Mesothelial cell of epicardium (in vitro differentiated cells): ENCODE measurements at regions not wholly inside any gene's neighbourhood (a gene's known extent, or its start where the extent isn't known, plus 50 kb on each side); places are given as distances from the start of the nearest gene placed in this dataset.

Experiments
- DNase-seq, 2 experiments: peaks; one replicate each; pipeline ENCODE4 v3.0.0; 2021; ENCODE audit warnings: low spot score in 2 of 2; ENCODE audit not compliant: unreplicated experiment in 2 of 2
- H3K27ac Mint-ChIP-seq: 2 replicates; pipeline ENCODE4 v1.8.0; 2021; ENCODE audit warnings: mixed read lengths
- H3K27me3 Mint-ChIP-seq: 2 replicates; pipeline ENCODE4 v1.8.0; 2021; ENCODE audit warnings: low read depth, mixed read lengths
- H3K36me3 Mint-ChIP-seq: 2 replicates; pipeline ENCODE4 v1.8.0; 2021; ENCODE audit warnings: mixed read lengths
- H3K4me1 Mint-ChIP-seq: 2 replicates; pipeline ENCODE4 v1.8.0; 2021; ENCODE audit warnings: mixed read lengths
- H3K4me3 Mint-ChIP-seq: 2 replicates; pipeline ENCODE4 v1.8.0; 2021; ENCODE audit warnings: mild to moderate bottlenecking, moderate library complexity, mixed read lengths
- H3K9me3 Mint-ChIP-seq: 2 replicates; pipeline ENCODE4 v1.8.0; 2021; ENCODE audit warnings: mixed read lengths
- CTCF ChIP-seq: fragments of 200-600 bp; sonication (generic); IDR thresholded peaks from one replicate; pipeline ENCODE4 v1.5.0; 2021; ENCODE audit warnings: antibody characterized with exemption; ENCODE audit not compliant: unreplicated experiment

DNA sequence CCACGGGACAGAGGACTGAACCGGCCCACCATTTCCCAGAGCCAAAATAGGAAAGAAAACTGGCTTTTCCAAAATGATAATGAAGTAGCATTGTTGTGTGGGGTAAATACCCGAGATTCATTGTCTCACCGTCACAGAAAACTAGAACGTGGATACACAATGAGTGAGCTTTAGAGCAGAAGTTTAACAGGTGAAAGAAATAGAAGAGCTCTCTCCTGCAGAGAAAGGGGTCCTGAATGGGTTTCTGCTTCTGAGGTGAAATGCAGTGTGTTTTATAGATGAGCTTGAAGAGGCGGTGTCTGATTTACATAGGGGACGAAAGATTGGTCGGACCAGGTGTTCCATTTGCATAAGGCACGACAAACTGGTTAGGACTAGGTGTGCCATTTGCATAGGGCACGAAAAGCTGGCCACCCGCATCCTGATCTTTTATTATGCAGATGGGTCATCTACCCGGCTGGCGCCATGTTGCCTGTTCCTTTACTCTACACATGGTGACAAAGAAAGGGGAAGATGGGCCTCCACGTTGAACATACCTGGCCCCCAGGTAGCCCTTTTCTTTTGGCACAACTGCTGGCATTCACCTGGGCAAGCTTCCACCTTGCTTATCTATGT is 118.1 kb downstream of the ATXN3L start:
- no peaks in the 10 kb centered on the region for H3K36me3 Mint-ChIP-seq
- peaks cover 36% of the 10 kb centered on the region for H3K9me3 Mint-ChIP-seq
- peaks cover 65% of the 10 kb centered on the region for H3K4me1 Mint-ChIP-seq
- DNase-seq: no peak
- H3K4me3 Mint-ChIP-seq: no peak overlapping the region
- no peaks in the 10 kb centered on the region for H3K27me3 Mint-ChIP-seq
- TF ChIP-seq CTCF: no peak
- H3K27ac Mint-ChIP-seq: no peak overlapping the region

GRCh38 chrX:13200398-13200797 is 119.5 kb downstream of the ATXN3L start:
- H3K27me3 Mint-ChIP-seq: no peaks in the 10 kb centered on the region
- no peaks in the 10 kb centered on the region for H3K36me3 Mint-ChIP-seq
- peaks cover 36% of the 10 kb centered on the region for H3K9me3 Mint-ChIP-seq
- no peak for TF ChIP-seq CTCF
- H3K4me3 Mint-ChIP-seq: no peak overlapping the region
- DNase-seq: no peak
- H3K27ac Mint-ChIP-seq: peak overlapping the region; percentile 57
- H3K4me1 Mint-ChIP-seq: peaks cover 68% of the 10 kb centered on the region

GRCh38 chrX:13198762-13199064 is 121.1 kb downstream of the ATXN3L start:
- peaks cover 75% of the 10 kb centered on the region for H3K4me1 Mint-ChIP-seq
- H3K9me3 Mint-ChIP-seq: peaks cover 35% of the 10 kb centered on the region
- H3K27ac Mint-ChIP-seq: peak overlapping the region; percentile 91
- no peak for DNase-seq
- no peaks in the 10 kb centered on the region for H3K27me3 Mint-ChIP-seq
- H3K4me3 Mint-ChIP-seq: no peak overlapping the region
- no peak for TF ChIP-seq CTCF
- no peaks in the 10 kb centered on the region for H3K36me3 Mint-ChIP-seq

DNA sequence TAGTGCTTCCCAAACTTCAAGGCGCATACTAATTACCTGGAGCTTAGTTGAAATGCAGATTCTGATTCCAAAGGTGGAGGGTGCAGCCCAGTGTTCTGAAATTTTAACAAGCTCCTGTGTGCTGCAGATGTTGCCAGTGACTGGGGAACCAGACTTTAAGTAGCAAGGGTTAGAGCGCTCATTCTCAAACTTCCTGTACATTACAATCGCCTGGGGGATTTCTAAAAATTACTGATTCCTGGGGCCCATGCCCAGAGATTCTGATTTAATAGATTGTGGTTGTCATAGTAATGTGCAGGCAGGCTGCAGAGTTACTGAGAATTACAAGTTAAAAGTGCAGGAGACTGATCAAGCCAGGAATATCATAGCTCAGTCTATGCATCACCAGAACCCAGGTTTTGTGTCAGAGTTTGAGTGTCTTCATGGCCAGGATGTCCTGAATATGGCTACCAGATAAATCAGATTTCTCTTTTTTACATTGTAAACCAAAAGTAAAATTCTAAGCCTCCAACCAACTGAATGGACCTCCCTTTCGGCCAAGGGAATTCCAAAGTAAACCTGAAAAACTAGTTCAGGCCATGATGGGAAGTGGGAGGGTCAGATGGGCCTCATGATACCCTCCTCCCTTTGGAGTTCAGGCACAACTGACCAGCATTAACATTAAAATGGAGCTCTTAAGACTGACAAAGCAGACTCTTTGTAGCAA is 121.6 kb downstream of the ATXN3L start:
- H3K9me3 Mint-ChIP-seq: peaks cover 35% of the 10 kb centered on the region
- H3K4me3 Mint-ChIP-seq: no peak overlapping the region
- H3K27ac Mint-ChIP-seq: peak overlapping the region; percentile 91
- DNase-seq: no peak
- H3K36me3 Mint-ChIP-seq: no peaks in the 10 kb centered on the region
- peaks cover 70% of the 10 kb centered on the region for H3K4me1 Mint-ChIP-seq
- no peaks in the 10 kb centered on the region for H3K27me3 Mint-ChIP-seq
- TF ChIP-seq CTCF: no peak

GRCh38 chrX:13196782-13197181 is 123.1 kb downstream of the ATXN3L start:
- no peaks in the 10 kb centered on the region for H3K27me3 Mint-ChIP-seq
- DNase-seq: no peak
- no peak overlapping the region for H3K4me3 Mint-ChIP-seq
- H3K36me3 Mint-ChIP-seq: no peaks in the 10 kb centered on the region
- peaks cover 39% of the 10 kb centered on the region for H3K9me3 Mint-ChIP-seq
- H3K27ac Mint-ChIP-seq: no peak overlapping the region
- H3K4me1 Mint-ChIP-seq: peaks cover 60% of the 10 kb centered on the region
- no peak for TF ChIP-seq CTCF
